Endodermal cell (in vitro differentiated cells): ENCODE measurements at regions not wholly inside any gene's neighbourhood (a gene's known extent, or its start where the extent isn't known, plus 50 kb on each side); places are given as distances from the start of the nearest gene placed in this dataset.

Experiments used
- DNase-seq: peaks from one replicate; pipeline ENCODE4 v3.0.0-alpha.2; 2017
- H3K27ac ChIP-seq: 2 replicates; pipeline ENCODE4 v1.5.1; 2013; ENCODE audit warnings: mild to moderate bottlenecking, low read depth, low read length, moderate library complexity
- H3K27me3 ChIP-seq: 2 replicates; pipeline ENCODE4 v1.6.1; 2013; ENCODE audit warnings: mild to moderate bottlenecking, low read length, moderate library complexity; ENCODE audit not compliant: insufficient read depth, control insufficient read depth, poor library complexity, severe bottlenecking
- H3K36me3 ChIP-seq: 2 replicates; pipeline ENCODE4 v1.7.0; 2013; ENCODE audit warnings: mild to moderate bottlenecking, low read length, moderate library complexity; ENCODE audit not compliant: control insufficient read depth, insufficient read depth
- H3K4me1 ChIP-seq: one replicate; pipeline ENCODE4 v1.7.0; 2013; ENCODE audit warnings: low read length; ENCODE audit not compliant: control insufficient read depth, insufficient read depth
- H3K4me3 ChIP-seq: 2 replicates; pipeline ENCODE4 v1.5.1; 2013; ENCODE audit warnings: mild to moderate bottlenecking, low read length, moderate library complexity
- H3K9ac ChIP-seq: 2 replicates; pipeline ENCODE4 v1.6.1; 2013; ENCODE audit warnings: mild to moderate bottlenecking, low read length, moderate library complexity; ENCODE audit not compliant: poor library complexity, severe bottlenecking; ENCODE audit errors: extremely low read depth
- H3K9me3 ChIP-seq: 2 replicates; pipeline ENCODE4 v1.6.1; 2013; ENCODE audit warnings: mild to moderate bottlenecking, low read length, moderate library complexity; ENCODE audit not compliant: control insufficient read depth
- H3K27ac Mint-ChIP-seq: 2 replicates; pipeline ENCODE4 v1.8.0; 2020; ENCODE audit warnings: mixed read lengths
- H3K27me3 Mint-ChIP-seq: 2 replicates; pipeline ENCODE4 v1.8.0; 2021; ENCODE audit warnings: mild to moderate bottlenecking, mixed read lengths; ENCODE audit not compliant: insufficient read depth
- H3K36me3 Mint-ChIP-seq: 2 replicates; pipeline ENCODE4 v1.8.0; 2020; ENCODE audit warnings: low read depth, mixed read lengths
- H3K4me1 Mint-ChIP-seq: 2 replicates; pipeline ENCODE4 v1.8.0; 2020; ENCODE audit warnings: mixed read lengths
- H3K4me3 Mint-ChIP-seq: 2 replicates; pipeline ENCODE4 v1.8.0; 2020; ENCODE audit warnings: mild to moderate bottlenecking, moderate library complexity, mixed read lengths
- H3K9me3 Mint-ChIP-seq: 2 replicates; pipeline ENCODE4 v1.8.0; 2020; ENCODE audit warnings: mild to moderate bottlenecking, mixed read lengths
- CTCF ChIP-seq: fragments of 200-600 bp; sonication (generic); conservative IDR thresholded peaks from 2 replicates; pipeline ENCODE4 v1.5.0; 2021; ENCODE audit warnings: antibody characterized with exemption, mild to moderate bottlenecking
- WGBS, 2 experiments: methylation state at CpG; one replicate each; pipeline versions ENCODE4 v1.1.5 to v1.1.7; 2013; ENCODE audit warnings: missing lambda C conversion rate in 2 of 2, mixed read lengths in 1 of 2; ENCODE audit not compliant: insufficient coverage in 1 of 2, insufficient read length in 1 of 2; 5-methylcytosine and 5-hydroxymethylcytosine counted together

GRCh38 chr5:159762921-159763320, 153.4 kb upstream of the ADRA1B start:
- Histone ChIP-seq H3K4me3 (no peak overlapping the region), H3K27me3 (no peaks in the 10 kb centered on the region), H3K27ac (no peak overlapping the region), H3K36me3 (no peaks in the 10 kb centered on the region), H3K9me3 (no peaks in the 10 kb centered on the region), H3K9ac (no peak overlapping the region), H3K4me1 (no peaks in the 10 kb centered on the region)
- Mint-ChIP-seq H3K27ac (no peak overlapping the region), H3K4me1 (peaks cover 4% of the 10 kb centered on the region), H3K27me3 (no peaks in the 10 kb centered on the region), H3K9me3 (no peaks in the 10 kb centered on the region), H3K36me3 (no peaks in the 10 kb centered on the region), H3K4me3 (no peak overlapping the region)
- 58 to 84% methylated on average over 1 to 2 of the region's 2 CpGs for WGBS, 2 experiments
- DNase-seq = no peak
- TF ChIP-seq CTCF = no peak

DNA sequence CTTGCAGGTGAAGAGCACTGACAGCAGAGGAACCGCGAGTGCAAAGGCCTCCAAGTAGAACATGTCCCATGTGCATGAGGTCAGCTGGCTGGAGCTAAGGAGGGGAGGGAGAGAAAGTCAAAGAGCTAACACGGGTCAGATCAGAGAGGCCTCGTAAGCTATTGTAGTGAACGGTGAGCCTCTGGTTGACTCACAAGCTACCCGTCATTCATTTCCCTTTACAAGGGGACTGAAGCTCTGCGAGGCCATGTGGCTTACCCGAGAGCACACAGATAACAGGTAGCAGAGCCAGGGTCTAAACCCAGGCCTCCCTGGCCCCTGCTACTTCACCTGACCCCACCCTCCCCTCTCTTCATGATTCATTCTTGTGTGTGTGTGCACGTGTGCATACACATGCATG, 152.7 kb upstream of the ADRA1B start:
- Mint-ChIP-seq H3K27me3 (no peaks in the 10 kb centered on the region), H3K36me3 (no peaks in the 10 kb centered on the region), H3K4me3 (no peak overlapping the region), H3K9me3 (no peaks in the 10 kb centered on the region), H3K27ac (no peak overlapping the region), H3K4me1 (peaks cover 5% of the 10 kb centered on the region)
- H3K27me3 ChIP-seq = no peaks in the 10 kb centered on the region
- 70 to 87% methylated on average over 2 to 9 of the region's 9 CpGs for WGBS, 2 experiments
- H3K9me3 ChIP-seq = no peaks in the 10 kb centered on the region
- no peaks in the 10 kb centered on the region for H3K36me3 ChIP-seq
- no peak overlapping the region for H3K27ac ChIP-seq
- H3K4me1 ChIP-seq = no peaks in the 10 kb centered on the region
- no peak for DNase-seq
- no peak for TF ChIP-seq CTCF
- no peak overlapping the region for H3K9ac ChIP-seq
- H3K4me3 ChIP-seq = no peak overlapping the region

DNA sequence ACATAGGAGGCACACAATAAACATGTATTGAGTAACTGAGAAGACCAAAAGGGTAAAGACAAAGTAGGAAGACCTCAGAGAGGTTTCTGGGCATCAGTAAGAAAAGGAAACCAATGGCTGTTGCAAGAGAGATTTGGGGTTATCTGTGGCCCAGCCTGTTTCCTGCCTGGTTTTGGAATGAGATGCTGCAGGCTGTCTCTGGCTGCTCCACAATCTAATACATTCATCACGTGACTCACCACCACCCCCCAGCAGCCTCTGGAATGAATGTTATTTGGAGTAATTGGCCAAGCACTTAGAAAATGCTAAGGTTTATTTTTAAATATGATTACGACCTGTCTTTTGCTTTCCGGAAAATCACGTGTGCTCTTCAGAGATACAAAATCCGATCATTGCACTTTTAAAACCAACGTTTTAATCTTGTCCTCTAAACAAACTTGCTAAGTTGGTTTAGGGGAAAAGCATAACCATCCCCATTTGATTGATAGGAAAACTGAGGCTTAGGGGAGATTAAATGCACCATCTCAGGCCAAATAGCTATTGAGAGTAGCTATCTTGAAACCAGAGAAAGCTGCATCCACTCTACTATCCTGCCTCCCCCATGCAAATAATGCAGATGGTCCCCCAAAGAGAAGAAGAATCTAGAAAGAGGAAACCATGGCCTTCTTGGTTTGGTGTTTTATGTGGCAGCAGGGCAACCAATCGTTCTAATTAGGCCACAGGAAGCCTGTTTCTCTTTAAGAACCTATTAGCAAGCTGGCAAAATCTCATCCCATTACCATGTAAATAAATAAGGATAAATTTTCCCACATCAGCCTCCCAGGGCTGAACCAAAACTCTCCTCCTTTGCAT, 151.8 kb upstream of the ADRA1B start:
- WGBS, 2 experiments = 82 to 90% methylated on average over 4 to 7 of the region's 7 CpGs
- DNase-seq = no peak
- Mint-ChIP-seq H3K9me3 (no peaks in the 10 kb centered on the region), H3K4me3 (no peak overlapping the region), H3K27me3 (no peaks in the 10 kb centered on the region), H3K36me3 (no peaks in the 10 kb centered on the region), H3K4me1 (peaks cover 5% of the 10 kb centered on the region), H3K27ac (no peak overlapping the region)
- no peaks in the 10 kb centered on the region for H3K4me1 ChIP-seq
- H3K9ac ChIP-seq = no peak overlapping the region
- H3K4me3 ChIP-seq = no peak overlapping the region
- TF ChIP-seq CTCF = no peak
- no peak overlapping the region for H3K27ac ChIP-seq
- no peaks in the 10 kb centered on the region for H3K36me3 ChIP-seq
- no peaks in the 10 kb centered on the region for H3K27me3 ChIP-seq
- no peaks in the 10 kb centered on the region for H3K9me3 ChIP-seq
